ENCODE measurements at regions not wholly inside any gene's neighbourhood (a gene's known extent, or its start where the extent isn't known, plus 50 kb on each side); places are given as distances from the start of the nearest gene placed in this dataset.

GRCh38 chr7:20035279-20035875, 181.8 kb downstream of the MACC1 start (continued):
- TF ChIP-seq, protein P1, sequence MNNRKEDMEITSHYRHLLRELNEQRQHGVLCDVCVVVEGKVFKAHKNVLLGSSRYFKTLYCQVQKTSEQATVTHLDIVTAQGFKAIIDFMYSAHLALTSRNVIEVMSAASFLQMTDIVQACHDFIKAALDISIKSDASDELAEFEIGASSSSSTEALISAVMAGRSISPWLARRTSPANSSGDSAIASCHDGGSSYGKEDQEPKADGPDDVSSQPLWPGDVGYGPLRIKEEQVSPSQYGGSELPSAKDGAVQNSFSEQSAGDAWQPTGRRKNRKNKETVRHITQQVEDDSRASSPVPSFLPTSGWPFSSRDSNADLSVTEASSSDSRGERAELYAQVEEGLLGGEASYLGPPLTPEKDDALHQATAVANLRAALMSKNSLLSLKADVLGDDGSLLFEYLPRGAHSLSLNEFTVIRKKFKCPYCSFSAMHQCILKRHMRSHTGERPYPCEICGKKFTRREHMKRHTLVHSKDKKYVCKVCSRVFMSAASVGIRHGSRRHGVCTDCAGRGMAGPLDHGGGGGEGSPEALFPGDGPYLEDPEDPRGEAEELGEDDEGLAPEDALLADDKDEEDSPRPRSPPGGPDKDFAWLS (CRISPR knock-in tag; IDR thresholded peaks at IDR 0.05; ENCODE audit: borderline replicate concordance): no peak
- TF ChIP-seq GATAD1 (CRISPR knock-in tag; IDR thresholded peaks at IDR 0.05) (no peak), FOXC1 (CRISPR knock-in tag; IDR thresholded peaks at IDR 0.05; ENCODE audit: borderline replicate concordance) (no peak)

DNA sequence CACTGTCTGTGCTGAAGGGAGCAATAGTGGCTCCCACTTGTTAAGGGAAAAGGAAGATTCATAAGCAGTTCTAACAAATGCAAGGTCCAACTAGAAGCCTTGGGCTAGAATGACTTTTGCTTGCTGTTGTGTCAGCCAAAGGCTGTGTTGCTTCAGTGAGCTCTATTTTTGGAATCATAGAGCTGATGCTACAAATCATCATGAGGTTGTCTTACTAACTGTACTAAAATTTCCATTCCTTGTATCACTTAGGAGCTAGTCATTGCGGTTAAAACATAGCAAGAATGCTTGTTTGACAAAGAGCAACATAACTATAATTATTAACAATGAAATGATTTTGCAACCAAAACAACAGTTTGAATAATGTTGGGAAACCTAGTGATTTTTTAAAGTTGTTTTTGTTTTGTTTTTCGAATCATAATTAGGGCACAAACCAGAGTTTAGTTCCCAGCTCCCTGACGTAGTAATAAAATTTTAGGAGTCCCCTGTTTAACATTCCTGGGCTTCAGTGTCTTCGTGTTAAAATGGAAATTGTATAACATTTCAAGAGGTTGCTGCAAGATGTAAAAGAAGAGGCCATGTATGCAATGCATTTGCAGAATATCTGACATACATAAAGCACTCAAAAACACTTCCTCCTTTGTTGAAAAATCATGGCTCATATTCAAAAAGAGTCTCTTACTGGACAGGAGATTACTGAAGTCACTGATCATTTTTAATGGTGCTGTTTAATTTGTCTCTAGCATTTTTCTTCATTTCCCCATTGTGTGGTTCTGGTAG, 183.4 kb downstream of the MACC1 start:
- no peak overlapping the region for H3K4me3 ChIP-seq (replicated peaks in 1 of 3; ENCODE audit: insufficient read depth in 1 of 3, low read depth in 2 of 3, low read length in 3 of 3)
- peaks cover 18% of the 10 kb centered on the region; the same call in 1 of the 2 replicates for H3K9me3 ChIP-seq (ENCODE audit: low read length)
- no peak for FAIRE-seq
- 3% methylated on average over 4 of the region's 4 CpGs for WGBS (ENCODE audit: low lambda C conversion rate)
- BruUV-seq (replicated peaks): no TSS peak
- DNase-seq (ENCODE audit: low spot score): no peak
- H3K4me1 ChIP-seq (ENCODE audit: insufficient read depth, low read length): no peaks in the 10 kb centered on the region
- POLR2A ChIA-PET: no interaction called here
- CTCF ChIA-PET (ENCODE audit: low intra/inter-chr PET ratio, low total read pairs): no interaction called here
- H3K79me2 ChIP-seq (ENCODE audit: insufficient read depth, low read length): no peaks in the 10 kb centered on the region
- H3K36me3 ChIP-seq (replicated peaks in 1 of 2; ENCODE audit: control insufficient read depth in 1 of 2, insufficient read depth in 2 of 2, low read length in 2 of 2): no peaks in the 10 kb centered on the region
- no peaks in the 10 kb centered on the region for H3K27me3 ChIP-seq (ENCODE audit: control insufficient read depth in 1 of 2, insufficient read depth in 2 of 2, low read length in 2 of 2)
- no peak overlapping the region for H3K27ac ChIP-seq (ENCODE audit: extremely low read length, insufficient read depth, low read length)
- in situ Hi-C loops (cut with HindIII; ENCODE audit: extremely low pct_ligation_motif_present, low pct_unique_long_range_greater_than_20kb): no loop called here
- H3K4me2 ChIP-seq (ENCODE audit: low read depth, low read length): no peak overlapping the region
- no peaks in the 10 kb centered on the region for H4K20me1 ChIP-seq (ENCODE audit: insufficient read depth, low read length)
- TF ChIP-seq ZNF468 (CRISPR knock-in tag; IDR thresholded peaks at IDR 0.05): no peak
- no peak for TF ChIP-seq ATRX (CRISPR knock-in tag; IDR thresholded peaks at IDR 0.05; ENCODE audit: borderline replicate concordance)
- no peak for TF ChIP-seq TGIF2 (CRISPR knock-in tag; IDR thresholded peaks at IDR 0.05)
- no peak for TF ChIP-seq ZNF562 (CRISPR knock-in tag; IDR thresholded peaks at IDR 0.05; ENCODE audit: borderline replicate concordance)
- TF ChIP-seq, protein P2, sequence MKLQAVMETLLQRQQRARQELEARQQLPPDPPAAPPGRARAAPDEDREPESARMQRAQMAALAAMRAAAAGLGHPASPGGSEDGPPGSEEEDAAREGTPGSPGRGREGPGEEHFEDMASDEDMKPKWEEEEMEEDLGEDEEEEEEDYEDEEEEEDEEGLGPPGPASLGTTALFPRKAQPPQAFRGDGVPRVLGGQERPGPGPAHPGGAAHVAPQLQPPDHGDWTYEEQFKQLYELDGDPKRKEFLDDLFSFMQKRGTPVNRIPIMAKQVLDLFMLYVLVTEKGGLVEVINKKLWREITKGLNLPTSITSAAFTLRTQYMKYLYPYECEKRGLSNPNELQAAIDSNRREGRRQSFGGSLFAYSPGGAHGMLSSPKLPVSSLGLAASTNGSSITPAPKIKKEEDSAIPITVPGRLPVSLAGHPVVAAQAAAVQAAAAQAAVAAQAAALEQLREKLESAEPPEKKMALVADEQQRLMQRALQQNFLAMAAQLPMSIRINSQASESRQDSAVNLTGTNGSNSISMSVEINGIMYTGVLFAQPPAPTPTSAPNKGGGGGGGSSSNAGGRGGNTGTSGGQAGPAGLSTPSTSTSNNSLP (IDR thresholded peaks at IDR 0.05; ENCODE audit: low read depth, low read length): no peak
- no peak for TF ChIP-seq PAX8 (CRISPR knock-in tag; IDR thresholded peaks at IDR 0.05; ENCODE audit: borderline replicate concordance)
- TF ChIP-seq NPAS2 (CRISPR knock-in tag; IDR thresholded peaks at IDR 0.05; ENCODE audit: borderline replicate concordance): no peak
- TF ChIP-seq ZNF253 (CRISPR knock-in tag; IDR thresholded peaks at IDR 0.05; ENCODE audit: borderline replicate concordance): no peak
- no peak overlapping the region for H3K9ac ChIP-seq (ENCODE audit: insufficient read depth, low read depth, low read length)
- intact Hi-C loops (cut with micrococcal nuclease; ENCODE audit: unreplicated experiment): no loop called here
- no peak overlapping the region for H2AFZ ChIP-seq (ENCODE audit: low read length)
- no peak for ATAC-seq

All from HepG2 (cell line).